ENCODE measurements at regions not wholly inside any gene's neighbourhood (a gene's known extent, or its start where the extent isn't known, plus 50 kb on each side); places are given as distances from the start of the nearest gene placed in this dataset.

DNA sequence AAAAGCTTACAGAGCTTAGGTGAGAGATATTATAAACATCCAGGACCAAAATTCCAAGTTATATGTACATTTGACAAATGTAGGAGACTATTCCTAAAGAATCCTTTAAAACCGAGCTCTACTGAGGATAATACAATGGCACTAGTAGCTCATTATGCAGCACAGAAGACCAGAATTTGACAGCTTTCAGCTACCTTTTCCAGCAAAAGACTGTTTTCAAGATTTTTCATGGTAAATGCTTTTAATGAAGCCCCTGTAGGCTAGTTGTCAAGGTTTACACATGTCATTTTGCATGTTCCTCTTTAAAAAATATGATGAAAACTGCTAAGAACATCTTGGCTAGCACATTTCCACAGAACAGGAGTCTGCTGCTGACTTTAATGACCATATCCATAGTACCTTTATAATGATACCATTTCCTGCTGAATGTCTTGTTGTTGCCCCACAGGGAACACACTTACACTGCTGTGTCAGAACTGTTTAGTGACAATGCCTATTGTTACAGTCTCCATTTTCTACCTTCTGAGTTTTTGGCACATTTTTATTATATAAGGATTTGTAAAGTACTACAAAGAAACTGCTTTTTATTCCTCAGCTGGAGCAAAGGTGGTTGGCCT, 1382.3 kb downstream of the RAPGEF2 start:
- no peak overlapping the region for H3K4me3 ChIP-seq
- no peak overlapping the region for H3K27ac ChIP-seq (ENCODE audit: low read depth in 1 of 2, low read length in 1 of 2)
- ATAC-seq (ENCODE audit: insufficient read depth, low FRiP score) (no peak), DNase-seq (no peak)
- H3K4me1 ChIP-seq (ENCODE audit: control insufficient read depth in 5 of 5, insufficient read depth in 5 of 5, low read length in 5 of 5): no peaks in the 10 kb centered on the region
- TF ChIP-seq CTCF (IDR thresholded peaks at IDR 0.05; ENCODE audit: control extremely low read depth, extremely low read depth): no peak
- H3K9me3 ChIP-seq (ENCODE audit: control insufficient read depth in 4 of 4, insufficient read depth in 3 of 4, low read length in 3 of 4): no peaks in the 10 kb centered on the region
- 79 to 92% methylated on average over 1 of the region's 1 CpG for WGBS, 2 donors
- H3K27me3 ChIP-seq (ENCODE audit: control insufficient read depth in 3 of 3, insufficient read depth in 3 of 3, low read length in 2 of 3): no peaks in the 10 kb centered on the region
- H3K9ac ChIP-seq (ENCODE audit: insufficient read depth in 1 of 2, low read length in 2 of 2): no peak overlapping the region
- H3K36me3 ChIP-seq (ENCODE audit: control insufficient read depth in 4 of 4, insufficient read depth in 4 of 4, low read length in 4 of 4): no peaks in the 10 kb centered on the region

- Histone ChIP-seq H3K27ac (ENCODE audit: low read depth in 1 of 2, low read length in 1 of 2) (no peak overlapping the region), H3K36me3 (ENCODE audit: control insufficient read depth in 4 of 4, insufficient read depth in 4 of 4, low read length in 4 of 4) (no peaks in the 10 kb centered on the region), H3K4me3 (no peak overlapping the region), H3K9me3 (ENCODE audit: control insufficient read depth in 4 of 4, insufficient read depth in 3 of 4, low read length in 3 of 4) (no peaks in the 10 kb centered on the region), H3K4me1 (ENCODE audit: control insufficient read depth in 5 of 5, insufficient read depth in 5 of 5, low read length in 5 of 5) (no peaks in the 10 kb centered on the region), H3K9ac (ENCODE audit: insufficient read depth in 1 of 2, low read length in 2 of 2) (no peak overlapping the region), H3K27me3 (ENCODE audit: control insufficient read depth in 3 of 3, insufficient read depth in 3 of 3, low read length in 2 of 3) (no peaks in the 10 kb centered on the region)
- ATAC-seq (ENCODE audit: insufficient read depth, low FRiP score) (no peak), DNase-seq (no peak)
- no peak for TF ChIP-seq CTCF (IDR thresholded peaks at IDR 0.05; ENCODE audit: control extremely low read depth, extremely low read depth)
These were observed 1389.3 kb downstream of the RAPGEF2 start for GRCh38 chr4:160492181-160492580.

GRCh38 chr4:160493206-160493605, 1390.3 kb downstream of the RAPGEF2 start:
- WGBS, 2 donors: 86 to 87% methylated on average over 1 of the region's 1 CpG
- no peak for TF ChIP-seq CTCF (IDR thresholded peaks at IDR 0.05; ENCODE audit: control extremely low read depth, extremely low read depth)
- no peaks in the 10 kb centered on the region for H3K36me3 ChIP-seq (ENCODE audit: control insufficient read depth in 4 of 4, insufficient read depth in 4 of 4, low read length in 4 of 4)
- no peaks in the 10 kb centered on the region for H3K27me3 ChIP-seq (ENCODE audit: control insufficient read depth in 3 of 3, insufficient read depth in 3 of 3, low read length in 2 of 3)
- DNase-seq (no peak), ATAC-seq (ENCODE audit: insufficient read depth, low FRiP score) (no peak)
- H3K4me3 ChIP-seq: no peak overlapping the region
- no peaks in the 10 kb centered on the region for H3K9me3 ChIP-seq (ENCODE audit: control insufficient read depth in 4 of 4, insufficient read depth in 3 of 4, low read length in 3 of 4)
- no peak overlapping the region for H3K27ac ChIP-seq (ENCODE audit: low read depth in 1 of 2, low read length in 1 of 2)
- no peaks in the 10 kb centered on the region for H3K4me1 ChIP-seq (ENCODE audit: control insufficient read depth in 5 of 5, insufficient read depth in 5 of 5, low read length in 5 of 5)
- H3K9ac ChIP-seq (ENCODE audit: insufficient read depth in 1 of 2, low read length in 2 of 2): no peak overlapping the region

DNA sequence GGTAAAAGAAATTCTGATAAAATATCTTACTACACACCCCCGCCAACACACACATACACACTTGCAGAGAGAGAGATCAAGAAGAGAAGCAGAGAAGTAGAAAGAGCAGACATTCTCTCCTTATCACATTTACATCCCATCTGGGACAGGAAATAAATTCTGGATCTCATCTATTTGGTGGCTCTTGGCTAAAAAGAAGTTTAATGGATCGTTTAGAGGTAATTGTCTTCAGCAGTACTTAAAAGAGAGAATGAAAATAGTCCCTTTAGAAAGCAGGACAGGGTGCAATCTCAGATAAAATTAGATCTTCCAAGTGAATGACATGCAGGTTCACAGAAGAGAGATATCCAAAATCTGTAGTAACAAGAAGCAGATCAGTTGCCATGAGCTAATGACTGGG, 1392.5 kb downstream of the RAPGEF2 start:
- no peaks in the 10 kb centered on the region for H3K36me3 ChIP-seq (ENCODE audit: control insufficient read depth in 4 of 4, insufficient read depth in 4 of 4, low read length in 4 of 4)
- WGBS, 2 donors: 70 to 75% methylated on average over 2 of the region's 2 CpGs
- no peak overlapping the region for H3K27ac ChIP-seq (ENCODE audit: low read depth in 1 of 2, low read length in 1 of 2)
- H3K9ac ChIP-seq (ENCODE audit: insufficient read depth in 1 of 2, low read length in 2 of 2): no peak overlapping the region
- no peaks in the 10 kb centered on the region for H3K27me3 ChIP-seq (ENCODE audit: control insufficient read depth in 3 of 3, insufficient read depth in 3 of 3, low read length in 2 of 3)
- no peaks in the 10 kb centered on the region for H3K9me3 ChIP-seq (ENCODE audit: control insufficient read depth in 4 of 4, insufficient read depth in 3 of 4, low read length in 3 of 4)
- no peaks in the 10 kb centered on the region for H3K4me1 ChIP-seq (ENCODE audit: control insufficient read depth in 5 of 5, insufficient read depth in 5 of 5, low read length in 5 of 5)
- no peak overlapping the region for H3K4me3 ChIP-seq
- TF ChIP-seq CTCF (IDR thresholded peaks at IDR 0.05; ENCODE audit: control extremely low read depth, extremely low read depth): no peak
- ATAC-seq (ENCODE audit: insufficient read depth, low FRiP score) (no peak), DNase-seq (no peak)

All from lung (tissue), 11 donors.